Hematopoietic multipotent progenitor cell treated with erythropoietin and hydrocortisone succinate and interleukin-3 and kit ligand, for 4 days (in vitro differentiated cells): ENCODE measurements at regions not wholly inside any gene's neighbourhood (a gene's known extent, or its start where the extent isn't known, plus 50 kb on each side); places are given as distances from the start of the nearest gene placed in this dataset.
"Not testable (repeated sequence)": the region's sequence is repeated elsewhere in the genome, so short reads cannot be mapped to it uniquely, and the experiment has no call there.

Experiments
- DNase-seq: peaks from one replicate; pipeline ENCODE4 v3.0.0-alpha.2; 2015

DNA sequence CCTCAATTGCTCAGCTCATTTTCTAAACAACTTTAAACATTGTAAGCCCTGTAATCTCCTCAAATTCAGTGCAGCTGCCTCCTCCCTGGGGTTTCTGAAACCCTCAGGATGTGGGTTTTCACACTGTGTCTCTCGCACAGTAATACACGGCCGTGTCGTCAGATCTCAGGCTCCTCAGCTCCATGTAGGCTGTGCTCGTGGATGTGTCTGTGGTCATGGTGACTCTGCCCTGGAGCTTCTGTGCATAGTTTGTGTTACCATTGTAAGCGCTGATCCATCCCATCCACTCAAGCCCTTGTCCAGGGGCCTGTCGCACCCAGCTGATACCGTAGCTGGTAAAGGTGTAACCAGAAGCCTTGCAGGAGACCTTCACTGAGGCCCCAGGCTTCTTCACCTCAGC is 658.4 kb downstream of the TMEM121 start:
- DNase-seq = peak; percentile 52

DNA sequence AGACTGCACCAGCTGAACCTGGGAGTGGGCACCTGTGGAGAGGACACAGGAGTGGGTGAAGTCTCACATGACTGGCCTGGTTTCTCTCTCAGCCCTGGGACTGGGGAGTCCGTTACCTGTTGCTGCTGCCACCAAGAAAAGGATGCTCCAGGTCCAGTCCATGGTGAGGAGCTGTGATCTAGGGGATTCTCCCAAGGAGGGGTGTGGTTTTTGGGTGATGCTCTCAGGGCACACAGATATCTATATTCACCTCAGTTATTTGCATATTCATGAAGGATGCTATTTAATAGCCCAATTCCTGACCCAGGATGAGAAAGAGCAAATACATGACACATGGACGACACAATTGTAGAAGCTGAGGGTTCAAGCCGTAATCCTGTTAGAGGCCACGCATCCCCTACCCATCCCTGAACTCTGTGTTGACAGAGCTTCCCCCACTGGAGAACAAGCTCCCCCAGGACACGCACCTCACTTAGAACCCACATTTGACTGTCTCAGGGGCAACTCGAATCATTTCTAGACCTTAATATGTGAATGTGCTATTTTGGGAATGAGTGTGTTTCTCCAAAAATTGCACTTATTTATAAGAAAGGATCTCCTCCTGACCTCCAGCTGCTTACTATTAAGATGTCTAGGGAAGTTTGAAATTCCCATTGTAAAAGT is 658.9 kb downstream of the TMEM121 start:
- DNase-seq = not testable (repeated sequence)

DNA sequence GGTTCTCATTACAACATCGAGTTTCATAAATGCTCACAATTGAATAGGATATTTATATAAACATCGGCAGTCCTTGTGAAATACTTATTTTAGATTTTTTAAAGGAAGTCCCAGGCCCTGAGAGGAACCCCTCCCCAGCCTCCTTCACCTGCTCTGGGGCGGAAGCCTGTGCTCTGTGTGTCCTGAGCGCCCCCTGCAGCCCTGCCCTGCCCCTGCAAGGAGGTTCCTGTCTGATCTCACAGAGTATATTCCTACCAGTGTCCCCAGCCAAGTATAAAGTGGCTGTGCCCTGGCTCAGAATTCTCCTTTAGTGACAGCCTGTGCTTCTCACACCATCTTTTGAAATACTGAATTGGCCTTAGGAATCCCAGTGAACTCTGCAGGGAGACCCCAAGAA is 659.5 kb downstream of the TMEM121 start:
- peak; percentile 58 for DNase-seq

DNA sequence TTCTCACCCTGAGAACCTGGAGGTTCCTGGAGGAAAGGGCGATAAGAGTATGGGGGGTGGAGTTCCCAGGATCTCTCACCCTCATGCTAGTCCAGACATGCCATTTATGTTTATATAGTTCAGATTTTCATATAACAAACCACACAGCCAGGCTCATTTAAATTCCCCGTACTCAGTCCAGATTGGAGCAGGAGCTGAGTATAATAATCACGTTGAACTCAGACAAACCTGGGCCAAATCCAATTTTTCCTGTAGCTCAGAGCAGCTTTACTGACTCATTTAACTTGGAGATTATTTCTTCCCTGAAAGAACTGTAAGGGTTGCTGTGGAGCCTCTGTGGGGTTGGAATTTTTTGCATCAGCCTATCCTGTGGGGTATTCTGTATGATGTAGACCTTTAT is 660.8 kb downstream of the TMEM121 start:
- no peak for DNase-seq

DNA sequence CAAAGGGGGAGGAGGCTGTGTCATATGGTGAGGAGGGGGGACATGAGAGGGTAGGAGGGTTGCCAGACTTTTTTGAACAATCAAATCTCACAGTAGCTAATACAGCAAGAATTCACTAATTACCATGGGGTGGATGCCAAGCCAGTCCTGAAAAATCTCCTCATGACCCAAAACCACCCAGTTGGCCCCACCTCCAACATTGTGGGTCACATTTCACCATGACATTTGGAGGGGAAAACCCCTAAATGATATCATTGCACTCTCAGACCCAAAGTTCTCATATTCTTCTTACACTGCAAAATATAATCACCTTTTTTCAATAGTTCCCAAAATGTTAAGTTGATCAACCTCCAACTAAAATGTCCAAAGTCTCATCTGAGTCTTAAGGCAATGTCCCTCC is 666.3 kb downstream of the TMEM121 start:
- DNase-seq = not testable (repeated sequence)

DNA sequence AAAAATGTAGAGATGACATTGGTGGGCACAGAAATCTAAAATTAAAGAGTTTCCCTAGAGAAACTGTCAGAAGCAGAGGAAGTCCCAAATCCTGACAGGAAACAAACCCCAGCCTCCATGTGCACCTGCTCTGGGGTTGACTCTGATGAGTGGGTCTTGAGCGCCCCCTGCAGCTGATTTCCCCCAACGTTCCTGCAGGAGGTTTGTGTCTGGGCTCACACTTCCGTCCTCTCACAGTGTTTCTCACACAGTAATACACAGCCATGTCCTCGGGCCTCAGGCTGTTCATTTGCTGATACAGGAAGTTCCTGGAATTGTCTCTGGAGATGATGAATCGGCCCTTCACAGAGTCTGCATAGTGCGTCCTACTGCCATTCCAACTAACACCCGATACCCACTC is 670.1 kb downstream of the TMEM121 start:
- peak; percentile 40 for DNase-seq

DNA sequence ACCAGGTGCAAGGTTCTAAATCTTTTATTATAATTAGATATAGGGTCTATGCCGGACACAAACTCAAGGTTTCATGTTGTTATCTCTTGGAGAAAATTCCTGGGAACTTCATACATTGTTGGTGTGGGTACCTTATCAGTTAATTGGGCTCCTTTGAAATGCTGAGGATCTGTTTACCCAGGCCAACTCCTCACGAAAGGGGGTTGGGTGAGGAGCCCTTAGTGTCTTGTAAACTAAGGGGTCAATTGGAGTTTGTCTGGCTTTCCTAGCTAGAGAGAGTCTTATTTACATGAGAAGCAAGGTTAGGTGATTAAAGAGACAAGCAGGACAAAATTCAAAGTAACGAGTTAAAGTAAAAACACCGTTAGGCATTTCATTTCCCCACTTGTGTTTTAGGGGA is 670.9 kb downstream of the TMEM121 start:
- not testable (repeated sequence) for DNase-seq

DNA sequence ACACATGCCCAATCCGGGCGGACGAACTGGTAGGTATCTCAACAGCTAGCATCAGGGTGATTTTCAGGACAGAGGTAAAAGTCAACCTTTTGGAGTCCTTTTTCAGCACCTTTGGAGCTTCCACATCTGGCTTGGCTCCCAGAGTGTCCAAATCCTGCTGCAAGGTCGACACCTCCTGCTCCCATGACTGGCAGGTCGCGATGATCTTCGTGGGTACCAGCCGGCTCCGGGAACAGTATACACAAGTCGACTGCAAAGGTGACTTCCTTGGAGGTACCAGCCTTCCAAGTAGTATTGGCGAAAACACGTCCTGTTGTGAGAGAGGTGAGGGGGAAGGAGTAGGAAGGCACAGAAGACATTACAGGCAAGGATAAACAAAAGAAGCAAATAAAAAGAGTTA is 672.7 kb downstream of the TMEM121 start:
- DNase-seq = no peak

DNA sequence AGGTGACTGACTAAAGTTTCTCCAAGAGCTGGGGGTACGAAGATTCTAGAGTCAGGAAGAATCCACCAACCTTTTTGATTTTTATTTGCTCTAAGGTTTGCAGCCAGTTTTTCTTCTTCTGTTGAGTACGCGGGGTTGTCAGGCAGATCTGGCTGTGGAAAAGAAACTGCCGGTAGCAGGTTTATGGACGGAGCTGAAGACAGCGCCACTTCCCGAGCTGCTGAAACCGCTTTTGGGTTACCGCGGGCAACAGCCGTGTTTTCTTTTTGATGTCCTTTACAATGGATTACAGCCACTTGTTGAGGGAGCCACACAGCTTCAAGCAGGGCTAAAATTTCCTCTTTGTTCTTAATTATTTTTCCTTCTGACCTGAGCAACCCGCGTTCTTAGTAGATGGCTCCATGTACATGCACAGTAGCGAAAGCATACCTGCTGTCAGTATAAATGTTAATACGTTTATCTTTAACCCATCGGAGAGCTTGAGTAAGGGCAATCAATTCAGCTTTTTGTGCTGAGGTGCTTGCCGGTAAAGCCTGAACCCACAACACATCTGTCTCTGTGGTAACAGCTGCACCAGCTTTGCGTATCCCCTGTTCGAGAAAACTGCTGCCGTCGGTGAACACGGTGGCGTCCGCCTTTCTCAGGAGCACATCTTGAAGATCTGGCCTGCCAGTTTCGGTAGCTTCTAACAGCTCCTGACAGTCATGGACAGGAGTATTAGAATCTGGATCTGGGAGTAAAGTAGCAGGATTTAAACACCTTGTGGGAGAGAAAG is 674.3 kb downstream of the TMEM121 start:
- DNase-seq = no peak

DNA sequence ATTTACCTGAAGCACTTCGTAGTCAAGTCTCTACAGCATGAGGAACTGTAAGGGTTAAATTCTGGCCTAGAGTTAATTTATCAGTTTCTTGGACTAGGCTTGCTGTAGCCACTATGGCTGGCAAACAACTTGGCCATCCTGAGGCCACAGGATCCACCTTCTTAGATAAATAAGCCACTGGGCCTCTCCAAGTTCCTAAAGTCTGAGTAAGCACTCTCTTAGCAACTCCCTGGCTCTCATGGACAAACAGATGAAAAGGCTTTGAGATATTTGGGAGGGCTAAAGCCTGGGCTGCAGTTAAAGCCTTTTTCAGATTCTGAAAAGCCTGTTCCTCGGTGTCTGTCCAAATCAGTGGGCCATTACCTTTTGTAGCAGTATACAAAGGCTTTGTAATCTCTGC is 675.0 kb downstream of the TMEM121 start:
- DNase-seq = no peak

DNA sequence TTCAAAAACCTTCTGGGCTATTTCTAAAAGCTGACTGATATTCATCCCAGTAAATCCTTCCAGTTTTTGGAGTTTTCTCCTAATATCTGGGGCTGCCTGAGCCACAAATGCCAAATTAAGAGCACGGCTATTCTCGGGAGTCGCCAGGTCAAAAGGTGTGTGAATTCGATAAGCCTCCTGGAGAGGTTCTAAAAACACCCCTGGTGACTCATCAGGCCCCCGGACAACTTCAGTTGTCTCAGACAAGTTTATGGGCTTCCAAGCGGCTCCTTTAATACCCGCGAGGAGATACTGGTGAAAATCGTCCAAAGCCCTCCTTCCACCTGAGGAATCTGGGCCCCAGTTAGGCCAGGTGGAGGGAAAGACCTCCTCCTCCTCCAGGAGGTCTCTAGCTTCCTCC is 677.1 kb downstream of the TMEM121 start:
- no peak for DNase-seq

DNA sequence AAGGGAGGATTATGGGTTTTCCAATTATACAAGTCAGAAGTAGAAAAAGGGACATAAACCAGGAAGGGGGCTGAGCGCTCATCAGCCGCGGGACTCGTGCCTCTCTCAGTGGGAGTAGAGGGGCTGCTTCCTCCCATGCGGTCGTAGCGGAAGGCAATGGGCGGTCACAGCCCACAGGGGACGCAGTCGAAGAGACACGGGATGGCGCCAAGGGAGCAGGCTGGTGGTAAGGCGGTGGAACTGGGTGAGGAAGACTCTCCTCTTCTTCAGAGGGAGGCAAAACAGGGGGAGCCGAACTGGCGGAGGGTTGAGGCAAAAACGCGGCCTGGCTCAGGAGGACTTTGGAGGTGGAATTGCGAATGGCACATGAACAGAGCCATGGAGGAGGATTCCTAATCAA is 677.7 kb downstream of the TMEM121 start:
- DNase-seq = no peak

DNA sequence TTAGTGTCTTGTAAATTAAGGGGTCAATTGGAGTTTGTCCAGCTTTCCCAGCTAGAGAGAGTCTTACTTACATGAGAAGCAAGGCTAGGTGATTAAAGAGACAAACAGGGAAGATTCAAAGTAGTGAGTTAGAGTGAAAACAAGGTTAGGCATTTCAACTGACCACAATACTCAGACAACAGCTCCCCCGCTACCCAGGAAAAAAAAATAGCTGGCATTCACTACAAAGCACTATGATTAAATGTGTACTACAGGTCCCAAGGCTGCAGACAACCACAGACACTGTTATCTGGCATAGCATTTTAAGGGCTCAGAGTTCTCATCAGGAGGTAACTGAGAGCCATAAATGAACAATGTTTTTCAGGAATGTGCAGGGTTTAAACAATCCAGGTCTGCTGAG is 680.9 kb downstream of the TMEM121 start:
- DNase-seq = peak; percentile 19

DNA sequence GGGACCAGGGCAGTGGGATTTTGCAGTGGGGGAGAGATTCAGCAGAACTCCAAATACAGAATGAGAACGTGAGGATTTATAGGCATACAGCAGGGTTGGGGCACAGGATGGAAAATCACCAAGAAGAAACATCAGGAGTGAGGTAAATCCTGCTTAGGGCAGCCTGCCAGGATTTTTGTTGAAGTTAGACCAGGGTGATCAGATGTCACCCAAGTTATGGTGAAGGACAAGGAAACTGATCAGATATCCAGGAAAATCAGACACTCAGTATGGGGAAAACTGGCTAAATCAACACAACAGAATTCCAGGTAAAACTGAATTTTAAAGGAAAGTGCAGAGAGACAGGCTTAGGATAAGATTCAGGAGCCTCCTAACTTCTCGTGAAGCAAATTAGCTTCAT is 682.4 kb downstream of the TMEM121 start:
- DNase-seq = no peak

DNA sequence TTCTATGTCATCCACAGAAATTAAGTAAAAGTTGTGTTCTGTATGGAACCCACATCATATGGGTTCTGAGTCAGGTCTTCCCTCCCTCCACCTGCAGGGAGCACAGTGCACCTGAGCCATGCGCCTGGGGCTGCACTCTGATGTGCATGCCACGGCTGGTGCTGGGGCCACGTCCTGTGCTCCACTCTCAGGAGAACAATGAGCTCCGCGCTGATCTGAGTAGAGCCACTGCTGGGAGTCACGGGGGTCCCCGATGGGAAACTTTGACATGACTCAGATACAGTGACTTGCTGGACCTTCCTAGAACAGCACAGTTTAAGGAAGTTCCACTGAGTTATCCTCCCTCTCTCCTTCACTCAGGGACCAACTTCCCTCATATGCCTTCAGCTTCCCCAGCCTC is 683.4 kb downstream of the TMEM121 start:
- DNase-seq = no peak

DNA sequence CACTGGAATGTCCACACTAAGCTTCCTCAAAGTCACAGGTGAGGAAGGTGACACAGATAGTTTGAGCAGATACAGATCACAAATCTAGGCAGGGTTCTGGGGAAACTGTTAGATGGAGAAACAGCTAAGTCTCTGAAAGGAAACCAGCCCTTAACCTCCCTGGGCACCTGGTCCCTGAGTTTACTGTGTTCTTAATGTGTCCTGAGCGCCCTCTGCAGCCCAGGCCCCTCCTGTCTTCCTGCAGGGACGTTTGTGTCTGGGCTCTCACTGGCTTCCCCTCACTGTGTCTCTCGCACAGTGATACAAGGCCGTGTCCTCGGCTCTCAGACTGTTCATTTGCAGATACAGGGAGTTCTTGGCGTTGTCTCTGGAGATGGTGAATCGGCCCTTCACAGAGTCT is 684.3 kb downstream of the TMEM121 start:
- peak; percentile 61 for DNase-seq

DNA sequence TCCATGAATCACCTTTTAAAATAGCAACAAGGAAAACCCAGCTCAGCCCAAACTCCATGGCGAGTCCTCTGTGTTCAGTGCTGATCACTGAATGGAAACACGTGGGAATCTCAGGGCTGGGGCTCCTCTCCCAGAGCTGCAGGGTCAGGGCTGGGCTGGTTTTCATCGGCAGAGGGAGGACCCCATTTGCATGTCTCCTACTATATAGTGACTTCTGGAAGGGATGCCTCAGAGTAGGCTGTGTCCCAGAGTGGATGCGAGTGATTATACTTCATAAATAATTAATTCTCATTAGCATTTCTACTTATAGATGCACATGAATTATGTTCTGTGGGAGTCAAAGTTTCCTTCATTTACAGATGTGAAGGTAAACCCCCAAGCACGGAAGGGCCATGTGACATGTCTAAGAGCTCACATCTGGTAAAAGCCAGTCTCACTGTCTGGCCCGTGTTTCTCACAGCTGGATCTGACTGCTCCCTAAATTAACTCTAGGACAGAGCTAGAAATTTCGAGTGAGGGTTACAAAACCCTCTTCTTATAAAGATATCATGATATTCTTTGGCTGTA is 685.0 kb downstream of the TMEM121 start:
- DNase-seq = no peak

DNA sequence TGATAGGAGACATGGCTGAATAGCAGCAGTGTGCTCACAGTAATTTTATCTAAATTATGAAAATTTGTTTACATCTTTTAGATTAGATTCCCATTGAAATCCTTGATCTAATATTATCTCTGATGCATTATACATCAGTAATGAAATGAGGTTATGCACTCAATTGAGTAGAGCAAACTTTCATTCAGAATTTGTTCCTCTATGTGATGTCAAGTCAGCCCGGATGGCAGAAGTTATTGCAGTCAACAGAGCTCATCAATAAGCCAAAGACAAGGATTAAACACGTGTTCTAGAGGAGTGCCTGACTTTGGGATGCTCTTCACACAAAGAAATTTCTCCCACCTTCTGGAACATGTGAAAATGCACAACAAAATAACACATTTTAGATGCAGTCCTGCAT is 688.8 kb downstream of the TMEM121 start:
- DNase-seq = no peak

DNA sequence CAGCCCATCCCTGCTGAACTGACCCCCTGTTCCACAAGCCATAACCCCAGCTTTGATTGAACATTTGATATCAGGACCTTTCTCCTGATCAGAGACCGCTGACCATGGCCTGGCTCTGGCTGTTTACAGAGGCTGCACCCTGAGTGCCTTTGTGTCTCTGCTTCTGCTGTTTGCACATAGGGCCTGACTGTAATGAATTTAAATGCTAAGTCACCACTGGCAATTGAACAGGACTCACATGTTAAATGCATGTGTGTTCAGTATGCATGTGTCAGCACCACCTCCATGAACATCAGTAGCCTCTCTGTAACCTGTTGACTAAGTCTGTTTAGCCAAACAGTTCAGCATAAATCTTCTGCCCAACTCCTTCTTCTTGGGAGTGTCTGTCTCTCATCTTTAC is 690.3 kb downstream of the TMEM121 start:
- no peak for DNase-seq

DNA sequence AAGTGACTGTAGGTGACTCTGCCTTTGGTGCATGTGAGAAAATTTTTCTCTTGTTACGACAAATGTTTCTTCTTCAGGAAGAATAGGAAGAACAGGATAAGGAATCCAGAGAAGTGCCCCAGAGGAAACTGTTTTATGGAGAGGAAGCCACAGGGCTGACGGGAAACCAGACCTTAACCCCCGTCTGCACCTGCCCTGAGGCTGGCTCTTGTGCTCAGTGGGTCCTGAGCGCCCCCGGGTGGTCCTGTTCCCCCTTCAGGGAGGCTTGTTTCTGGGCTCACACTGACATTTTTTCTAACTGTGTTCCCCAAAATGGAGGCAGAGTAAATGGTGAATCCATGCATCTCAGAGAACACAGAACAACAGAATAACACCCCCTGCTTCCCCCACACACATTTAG is 691.8 kb downstream of the TMEM121 start:
- peak; percentile 63 for DNase-seq

DNA sequence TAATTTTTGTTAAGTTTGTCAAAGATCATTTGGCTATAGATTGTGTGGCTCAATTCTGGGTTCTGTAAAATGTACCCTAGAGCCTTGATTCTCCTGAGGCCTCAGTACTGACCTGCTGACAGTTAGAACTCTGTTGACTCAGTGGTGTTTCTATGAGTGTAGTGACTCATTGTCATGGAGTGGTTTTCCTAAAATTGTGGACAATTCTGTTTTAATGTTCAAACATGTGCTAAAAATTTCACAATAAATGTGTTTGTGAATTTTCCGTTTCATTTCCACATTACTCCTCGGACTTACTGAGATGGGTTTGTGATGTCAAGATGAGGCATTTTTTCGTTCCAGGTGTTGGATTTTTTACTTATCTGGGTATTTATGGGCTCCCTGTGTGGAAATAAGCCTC is 695.9 kb downstream of the TMEM121 start:
- DNase-seq = no peak

DNA sequence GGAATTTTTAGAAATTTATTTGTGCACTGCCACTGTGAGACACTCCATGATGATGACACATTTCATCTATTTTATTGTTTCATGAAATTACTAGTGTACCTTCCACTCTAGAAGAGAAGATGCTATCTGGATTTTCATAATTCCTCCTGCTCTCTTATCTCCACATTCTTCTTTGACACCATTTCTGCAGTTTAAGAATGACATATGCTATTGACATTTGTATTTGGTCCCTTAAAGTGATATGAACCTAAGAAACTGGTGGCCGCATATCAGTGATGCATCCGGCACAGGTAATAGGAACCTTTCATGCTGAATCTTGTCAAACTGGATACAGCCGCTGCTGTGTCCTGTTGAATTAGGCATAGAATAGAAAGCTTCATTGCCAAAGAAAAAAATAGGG is 696.3 kb downstream of the TMEM121 start:
- peak; percentile 37 for DNase-seq

DNA sequence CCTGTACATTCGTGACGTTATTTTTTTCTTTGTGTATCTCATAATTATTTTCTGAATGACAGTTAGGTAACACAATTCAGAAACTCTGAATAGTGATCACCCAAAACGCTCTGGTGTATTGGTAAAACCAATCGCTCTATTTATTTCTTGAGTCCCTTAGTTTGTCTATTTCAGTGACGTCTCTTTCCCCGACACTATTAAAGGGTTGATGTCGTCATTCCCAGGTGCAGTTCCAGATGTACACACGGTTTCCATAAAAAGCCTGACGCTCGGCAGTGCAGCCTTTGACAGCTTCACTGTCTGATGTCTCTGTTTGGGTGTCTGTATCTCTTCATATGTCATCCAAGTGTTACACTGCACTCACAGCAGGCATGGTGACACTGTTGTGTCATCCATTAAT is 701.4 kb downstream of the TMEM121 start:
- DNase-seq = no peak

DNA sequence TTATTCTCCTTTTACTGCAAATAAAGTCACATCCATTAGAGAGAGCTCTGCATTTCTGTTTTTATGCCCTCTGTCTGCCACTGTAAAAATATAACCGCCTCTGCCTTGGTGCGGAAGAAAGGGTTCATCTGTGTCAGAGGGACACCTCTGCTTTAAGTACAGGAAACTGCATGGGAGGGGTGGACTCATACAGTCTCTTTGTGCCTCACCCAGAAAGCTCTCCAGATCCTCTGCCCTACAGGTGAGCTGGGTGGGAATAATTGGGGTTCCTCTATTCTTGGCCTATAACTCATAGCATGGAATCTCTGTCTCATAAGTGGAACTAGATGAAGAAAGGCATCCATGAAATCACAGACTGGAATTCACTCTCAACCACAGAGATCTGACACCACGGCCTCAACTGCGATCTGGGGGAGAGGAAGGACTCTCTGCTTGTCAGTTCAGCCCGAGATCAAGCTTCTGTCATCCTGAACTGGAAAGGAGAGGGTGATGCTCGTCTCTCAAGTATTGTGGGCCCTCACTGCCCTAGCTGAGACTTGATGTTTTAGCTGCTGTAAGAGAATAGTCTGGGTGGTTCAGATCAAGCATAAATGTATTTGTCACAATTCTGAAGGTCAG is 702.3 kb downstream of the TMEM121 start:
- DNase-seq = no peak
